Limb (tissue), 2 donors: ENCODE measurements at regions not wholly inside any gene's neighbourhood (a gene's known extent, or its start where the extent isn't known, plus 50 kb on each side); places are given as distances from the start of the nearest gene placed in this dataset.
"Not testable (repeated sequence)": the region's sequence is repeated elsewhere in the genome, so short reads cannot be mapped to it uniquely, and the experiment has no call there.

Source experiments
- DNase-seq, 2 donors: peaks; one replicate each; pipeline ENCODE4 v3.0.0-alpha.2; 2016; ENCODE audit errors: extremely low spot score in 2 of 2

DNA sequence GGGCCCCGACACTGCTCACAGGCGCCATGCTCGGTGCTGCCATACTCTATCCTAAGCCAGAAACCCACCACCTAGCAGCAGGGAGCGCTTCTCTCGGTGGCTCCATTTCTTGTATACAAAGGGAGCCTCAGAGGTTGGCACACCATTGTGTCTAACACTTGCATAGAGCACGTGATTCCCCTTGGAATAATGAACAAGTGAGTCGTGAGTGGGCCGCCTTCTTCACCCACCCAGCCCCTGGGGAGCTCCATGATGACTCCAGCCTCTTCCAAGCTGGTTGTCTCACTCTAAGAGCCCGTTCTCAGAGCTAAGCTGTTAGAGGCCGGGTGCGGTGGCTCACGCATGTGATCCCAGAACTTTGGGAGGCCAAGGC lies 82.3 kb upstream of the ZNF469 start:
- no peak for DNase-seq

GRCh38 chr16:88301431-88301830 lies 81.3 kb upstream of the ZNF469 start:
- DNase-seq: no peak

- no peak for DNase-seq
Measured at GRCh38 chr16:88301886-88302285, 80.9 kb upstream of the ZNF469 start.

DNA sequence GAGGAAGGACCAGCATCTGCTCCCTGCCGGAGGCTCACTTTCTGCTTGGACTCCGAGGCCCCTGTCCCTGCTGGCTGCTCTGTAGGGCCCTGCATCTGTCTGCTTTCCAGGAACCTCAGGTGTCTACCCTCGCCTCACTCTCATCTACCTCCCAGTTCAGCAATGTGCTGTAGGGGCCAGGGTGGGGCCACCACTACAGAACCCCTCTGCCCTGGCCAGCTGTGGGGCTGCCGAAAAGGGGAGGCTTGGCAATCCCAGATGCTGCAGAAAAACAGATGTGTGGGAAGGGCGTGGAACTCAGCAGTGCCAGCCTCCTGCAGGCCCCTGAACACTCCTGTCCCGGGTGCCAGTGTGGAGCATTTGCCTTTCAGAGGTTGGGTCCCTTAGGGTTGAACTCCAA lies 80.1 kb upstream of the ZNF469 start:
- no peak for DNase-seq

GRCh38 chr16:88303405-88303804 lies 79.4 kb upstream of the ZNF469 start:
- DNase-seq: no peak

GRCh38 chr16:88303890-88304819 lies 78.6 kb upstream of the ZNF469 start:
- DNase-seq: no peak

DNA sequence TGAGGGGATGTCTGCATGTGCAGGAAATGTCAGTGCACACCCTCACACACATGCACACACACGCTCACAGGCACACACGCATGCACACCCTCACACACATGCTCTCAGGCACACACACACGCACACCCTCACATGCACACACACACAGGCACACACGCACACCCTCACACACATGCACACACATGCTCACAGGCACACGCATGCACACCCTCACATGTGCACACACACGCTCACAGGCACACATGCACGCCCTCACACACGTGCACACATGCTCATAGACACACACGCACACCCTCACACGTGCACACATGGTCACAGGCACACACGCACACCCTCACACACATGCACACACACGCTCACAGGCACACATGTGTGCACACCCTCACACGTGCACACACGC lies 77.6 kb upstream of the ZNF469 start:
- DNase-seq: no peak

- DNase-seq: no peak
Measured at GRCh38 chr16:88306411-88306810, 76.3 kb upstream of the ZNF469 start.

GRCh38 chr16:88306860-88307545 lies 75.8 kb upstream of the ZNF469 start:
- DNase-seq: peak in 1 of 2 donors; percentile 19

DNA sequence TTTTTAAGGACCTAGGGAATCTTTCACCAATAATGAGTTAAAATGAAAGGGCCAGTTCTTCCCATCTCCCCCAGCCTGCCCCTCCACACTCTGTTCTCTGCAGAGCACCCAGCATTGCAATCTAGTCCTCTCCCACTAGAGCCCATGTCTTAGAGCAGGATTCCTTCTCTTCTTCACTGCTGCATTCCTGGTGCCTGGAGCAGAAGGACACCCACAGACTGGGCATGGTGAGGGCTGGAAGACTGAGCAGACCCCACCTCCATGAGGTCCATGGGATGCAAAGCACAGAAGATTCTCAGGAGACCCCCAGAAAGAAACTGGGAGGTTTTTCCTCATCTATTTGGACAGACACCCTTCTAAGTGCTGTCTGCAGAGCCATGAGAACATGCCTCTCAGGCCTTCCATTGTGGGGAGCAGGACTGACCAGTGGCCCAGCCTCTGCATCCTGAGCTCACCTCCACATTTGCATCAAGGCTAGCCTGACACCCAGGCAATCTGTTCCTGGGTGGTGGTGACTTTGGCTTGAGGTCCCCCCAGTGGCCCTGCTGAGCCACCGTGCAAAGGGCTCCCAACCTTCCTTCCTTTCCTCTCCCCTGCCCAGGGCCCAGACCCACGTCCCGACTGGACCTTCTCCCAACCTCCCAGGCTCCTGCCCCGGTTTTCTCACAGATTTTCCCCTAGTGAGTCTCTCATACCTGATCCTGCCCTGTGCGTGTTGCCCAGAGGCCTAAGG lies 74.2 kb upstream of the ZNF469 start:
- DNase-seq: no peak

DNA sequence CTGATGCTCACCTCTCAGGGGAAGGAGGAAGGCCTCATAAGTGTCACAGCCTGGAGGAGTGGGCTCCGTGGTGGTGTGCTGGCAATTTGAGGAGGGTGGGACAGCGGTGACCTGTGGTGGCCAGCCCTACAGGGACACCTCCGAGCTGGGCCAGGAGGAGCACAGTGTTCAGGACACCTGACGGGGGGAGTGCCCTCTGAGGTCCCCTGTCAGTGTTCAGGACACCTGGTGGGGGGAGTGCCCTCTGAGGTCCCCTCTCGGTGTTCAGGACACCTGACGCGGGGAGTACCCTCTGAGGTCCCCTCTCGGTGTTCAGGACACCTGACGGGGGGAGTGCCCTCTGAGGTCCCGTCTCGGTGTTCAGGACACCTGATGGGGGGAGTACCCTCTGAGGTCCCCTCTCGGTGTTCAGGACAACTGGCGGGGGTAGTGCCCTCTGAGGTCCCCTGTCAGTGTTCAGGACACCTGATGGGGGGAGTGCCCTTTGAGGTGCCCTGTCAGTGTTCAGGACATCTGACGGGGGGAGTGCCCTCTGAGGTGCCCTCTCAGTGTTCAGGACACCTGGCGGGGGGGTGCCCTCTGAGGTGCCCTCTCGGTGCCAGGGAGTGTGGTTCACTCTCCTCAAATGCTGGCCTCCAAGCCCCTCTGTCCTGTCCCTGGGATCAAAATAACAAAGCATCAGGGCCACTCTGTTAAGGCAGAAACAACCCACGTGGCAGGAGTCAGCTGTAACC lies 73.4 kb upstream of the ZNF469 start:
- DNase-seq: no peak

DNA sequence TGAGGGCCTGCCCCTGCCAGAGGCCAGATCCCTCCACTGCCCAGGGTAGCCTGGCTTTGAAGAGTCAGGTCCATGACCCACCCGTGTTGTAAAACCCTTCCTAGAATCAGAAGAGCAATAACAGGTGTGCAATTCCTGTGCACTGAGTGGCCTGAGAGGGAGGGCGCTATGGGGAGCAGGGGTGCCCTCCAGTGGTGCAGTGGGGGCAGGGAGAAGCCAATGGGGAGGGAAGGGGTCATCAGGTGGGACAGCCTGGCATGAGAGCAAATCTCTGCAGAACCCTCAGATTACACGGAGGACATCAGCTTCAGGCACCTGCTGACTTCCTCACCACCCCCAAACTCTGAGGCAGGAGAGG lies 72.9 kb upstream of the ZNF469 start:
- DNase-seq: no peak

DNA sequence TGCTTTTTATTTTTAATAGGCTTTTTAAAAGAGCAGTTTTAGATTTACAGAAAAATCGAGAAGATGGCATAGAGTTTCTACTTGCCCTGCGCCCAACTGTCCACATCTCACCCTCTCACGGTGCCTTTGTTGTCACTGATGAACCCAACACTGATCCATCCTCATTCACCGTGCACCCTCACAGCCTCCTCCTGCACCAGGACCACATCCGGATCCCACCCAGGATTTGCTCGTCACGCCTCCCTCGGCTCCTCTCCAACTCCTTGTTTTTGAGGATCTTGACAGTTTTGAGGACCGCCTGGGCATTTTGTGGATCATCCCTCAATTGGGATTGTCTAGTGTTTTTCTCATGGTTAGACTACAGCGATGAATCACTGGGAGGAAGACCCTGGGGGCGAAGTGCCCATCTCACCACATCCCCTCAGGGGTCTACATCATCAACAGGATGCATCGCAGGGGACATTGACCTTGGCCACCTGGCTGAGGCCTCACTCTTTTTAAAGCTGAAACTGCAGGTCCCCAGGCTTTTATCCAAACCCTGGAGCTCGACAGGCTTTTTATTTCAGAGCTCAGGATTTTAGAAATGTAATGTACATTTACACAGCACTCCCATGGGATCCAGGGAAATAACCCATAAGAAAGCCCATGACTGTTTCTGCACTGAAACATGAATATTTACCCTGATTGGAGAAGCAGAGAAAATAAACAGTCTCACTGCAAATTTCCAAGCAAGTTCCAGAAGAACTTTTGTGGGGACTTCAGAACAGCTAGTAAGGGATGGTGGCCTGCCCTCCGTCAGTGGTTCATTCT lies 71.8 kb upstream of the ZNF469 start:
- no peak for DNase-seq

DNA sequence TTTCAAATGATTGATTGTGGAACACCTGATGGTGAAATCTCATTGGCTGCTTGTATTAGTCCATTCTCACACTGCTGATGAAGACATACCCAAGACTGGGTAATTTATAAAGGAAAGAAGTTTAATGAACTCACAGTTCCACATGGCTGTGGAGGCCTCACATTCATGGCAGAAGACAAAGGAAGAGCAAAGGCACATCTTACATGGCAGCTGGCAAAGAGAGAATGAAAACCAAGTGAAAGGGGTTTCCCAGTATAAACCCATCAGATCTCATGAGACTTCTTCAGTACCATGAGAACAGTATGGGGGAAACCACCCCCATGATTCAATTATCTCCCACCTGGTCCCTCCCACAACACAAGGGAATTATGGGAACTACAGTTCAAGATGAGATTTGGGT lies 70.9 kb upstream of the ZNF469 start:
- DNase-seq: not testable (repeated sequence)

- DNase-seq: no peak
Measured at GRCh38 chr16:88312732-88313131, 70.0 kb upstream of the ZNF469 start.

- no peak for DNase-seq
Measured at GRCh38 chr16:88314991-88315542, 67.7 kb upstream of the ZNF469 start.

DNA sequence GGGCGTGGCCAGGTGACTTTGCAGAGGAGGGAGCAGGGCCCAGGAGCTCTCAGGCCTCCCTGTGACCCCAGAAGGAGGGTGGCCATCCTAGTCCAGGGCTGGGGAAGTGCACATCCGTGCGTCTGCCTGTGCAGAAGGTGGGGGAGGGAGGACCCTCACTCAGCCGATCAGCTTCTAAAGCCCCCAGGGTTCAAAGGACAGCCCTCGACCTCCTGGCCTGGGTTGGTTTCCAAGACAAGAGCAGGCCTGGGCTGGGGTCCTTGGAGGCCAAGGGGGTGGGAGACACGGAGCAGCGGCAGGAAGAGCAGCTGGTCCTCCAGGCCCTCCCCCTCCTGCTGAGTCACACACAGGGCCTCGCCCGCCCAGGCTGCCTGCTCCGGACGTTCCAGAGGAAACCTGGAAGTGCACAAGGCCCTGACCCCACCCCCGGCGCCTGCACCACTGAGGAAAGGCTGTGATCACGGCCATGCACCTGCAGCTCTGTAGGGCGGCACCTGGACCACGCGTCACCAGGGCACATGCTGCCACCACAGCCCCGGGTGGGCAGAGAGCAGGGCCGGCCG lies 67.1 kb upstream of the ZNF469 start:
- peak; percentile 26 to 54 for DNase-seq

DNA sequence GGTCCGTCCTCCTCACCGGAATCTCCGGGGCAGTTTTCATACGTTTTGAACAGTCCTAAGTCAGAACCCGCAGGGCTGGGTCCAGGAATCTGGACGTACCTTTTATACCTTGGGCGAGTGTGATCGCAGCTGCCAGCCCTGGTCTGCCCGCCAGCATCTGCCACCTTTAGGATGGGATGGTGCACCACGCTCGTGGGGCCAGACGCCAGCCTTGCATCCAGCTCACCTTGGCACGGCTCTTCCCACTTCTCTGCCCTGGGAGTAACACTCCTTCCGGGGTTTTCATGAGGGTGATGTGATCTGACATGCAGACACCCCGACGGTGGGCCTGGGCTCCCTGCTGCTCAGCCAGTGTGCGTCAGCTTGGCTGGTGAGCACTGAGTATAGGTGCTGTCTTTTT lies 66.6 kb upstream of the ZNF469 start:
- no peak for DNase-seq

- no peak for DNase-seq
Measured at GRCh38 chr16:88316941-88317612, 65.7 kb upstream of the ZNF469 start.

DNA sequence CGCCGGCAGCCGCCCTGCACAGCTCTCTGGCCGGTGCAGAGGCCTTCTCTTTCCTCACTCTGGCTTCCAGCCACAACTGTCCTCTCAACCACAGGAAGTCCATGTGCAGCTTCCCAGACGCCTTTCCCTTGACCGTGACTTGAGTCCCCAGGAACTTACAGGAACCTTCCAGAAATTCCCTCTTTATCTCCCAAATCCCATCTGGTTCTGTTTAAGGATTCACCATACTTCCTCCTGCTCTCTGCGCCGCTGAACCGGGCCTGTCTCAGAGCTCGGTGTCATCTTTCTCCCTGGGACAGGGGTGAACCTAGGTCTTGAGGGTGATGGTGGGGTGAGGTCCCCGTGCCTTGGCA lies 65.2 kb upstream of the ZNF469 start:
- DNase-seq: no peak
